K562 (cell line): ENCODE measurements at regions not wholly inside any gene's neighbourhood (a gene's known extent, or its start where the extent isn't known, plus 50 kb on each side); places are given as distances from the start of the nearest gene placed in this dataset.
A peak's percentile ranks its signal among the peaks of the same experiment; 100 is the strongest.

Source experiments
- ATAC-seq: fragments of 200-7000 bp; cut with Tn5 transposase; 3 replicates; pipeline ENCODE4 v1.9.1; 2020; ENCODE audit warnings: moderate library complexity
- BruUV-seq: library from RNA; stranded (reverse); fragments of 400-500 nt; replicated peaks from 2 replicates; lab custom pipeline; 2021; lab: Mats Ljungman, UMichigan
- CTCF ChIA-PET: fragments of 300-600 bp; formaldehyde crosslinking; extraction: SDS; loops from one replicate; lab custom pipeline; 2021; ENCODE audit warnings: low intra/inter-chr PET ratio; lab: Yijun Ruan, JAX
- POLR2A ChIA-PET: fragments of 300-600, 350-650 bp; sonication (Branson Sonifier 250); formaldehyde crosslinking; extraction: SDS; loops from one replicate; lab custom pipeline; 2021; ENCODE audit warnings: antibody characterized with exemption, inconsistent platforms; lab: Yijun Ruan, JAX
- DNase-seq, 4 experiments: peaks; one replicate each; pipeline versions ENCODE4 v3.0.0 to v3.0.0-alpha.2; 2011 to 2018; ENCODE audit warnings: low spot score in 3 of 4, mixed read lengths in 3 of 4; ENCODE audit errors: extremely low read depth in 1 of 4
- FAIRE-seq: peaks from 2 replicates; lab custom pipeline; 2011; peaks lifted over from hg19 to GRCh38; lab: Jason Lieb, UNC
- H2AFZ ChIP-seq: 2 replicates; pipeline ENCODE4 v1.6.0; 2011; ENCODE audit warnings: low read depth, low read length, control low read depth, inconsistent platforms
- H3K27ac ChIP-seq: fragments of 200-600 bp; 3 replicates; pipeline ENCODE4 v1.8.0; 2011; ENCODE audit warnings: low read depth, mild to moderate bottlenecking, control low read depth, inconsistent platforms, low read length, moderate library complexity, mixed read lengths; ENCODE audit errors: extremely low read depth
- H3K27me3 ChIP-seq, 2 experiments: fragments of 300-600 bp in 1 of 2; 2 replicates in 1 of 2; 3 replicates in 1 of 2; pipeline versions ENCODE4 v1.6.0 to v1.8.0; 2011; ENCODE audit warnings: inconsistent platforms in 2 of 2, low read length in 2 of 2, mild to moderate bottlenecking in 1 of 2, mixed read lengths in 1 of 2, moderate library complexity in 1 of 2; ENCODE audit not compliant: control insufficient read depth in 2 of 2, insufficient read depth in 2 of 2
- H3K36me3 ChIP-seq: fragments of 300-600 bp; 3 replicates; pipeline ENCODE4 v1.8.0; 2011; ENCODE audit warnings: mild to moderate bottlenecking, low read length, inconsistent platforms; ENCODE audit not compliant: control insufficient read depth, insufficient read depth
- H3K4me1 ChIP-seq, 2 experiments: fragments of 200-600 bp in 1 of 2; replicated peaks in 1 of 2; 2 replicates in 1 of 2; 3 replicates in 1 of 2; pipeline versions ENCODE4 v1.5.1 to v1.8.0; 2011; ENCODE audit warnings: inconsistent platforms in 2 of 2, low read length in 2 of 2, mild to moderate bottlenecking in 1 of 2, mixed read lengths in 1 of 2, moderate library complexity in 1 of 2; ENCODE audit not compliant: control insufficient read depth in 2 of 2, insufficient read depth in 2 of 2
- H3K4me2 ChIP-seq: 2 replicates; pipeline ENCODE4 v1.6.1; 2011; ENCODE audit warnings: low read length, control low read depth, inconsistent platforms, mixed read lengths; ENCODE audit not compliant: insufficient read depth
- H3K4me3 ChIP-seq: fragments of 200-600 bp; sonication (generic), shearing (Covaris generic); 2 replicates; pipeline ENCODE4 v1.5.1; 2016; ENCODE audit warnings: control low read depth, inconsistent platforms
- H3K79me2 ChIP-seq: fragments of 200-600 bp; 3 replicates; pipeline ENCODE4 v1.8.0; 2011; ENCODE audit warnings: low read length, inconsistent platforms; ENCODE audit not compliant: control insufficient read depth, insufficient read depth
- H3K9ac ChIP-seq, 2 experiments: 2 replicates each; pipeline versions ENCODE4 v1.6.0 to v1.6.1; 2011; ENCODE audit warnings: low read depth in 2 of 2, low read length in 2 of 2, control low read depth in 1 of 2, inconsistent platforms in 1 of 2, mild to moderate bottlenecking in 1 of 2, mixed read lengths in 1 of 2; ENCODE audit not compliant: insufficient read depth in 1 of 2
- H3K9me1 ChIP-seq: one replicate; pipeline ENCODE4 v1.6.0; 2011; ENCODE audit warnings: inconsistent platforms, mild to moderate bottlenecking, low read length, moderate library complexity; ENCODE audit not compliant: control insufficient read depth, insufficient read depth
- H3K9me3 ChIP-seq: replicated peaks from 2 replicates; pipeline ENCODE4 v1.5.1; 2011; ENCODE audit warnings: low read depth, low read length, inconsistent platforms; ENCODE audit not compliant: control insufficient read depth, insufficient read depth
- H4K20me1 ChIP-seq: replicated peaks from 2 replicates; pipeline ENCODE4 v1.6.1; 2011; ENCODE audit warnings: low read length, inconsistent platforms, mixed read lengths; ENCODE audit not compliant: control insufficient read depth, insufficient read depth
- ARID3A ChIP-seq: IDR thresholded peaks from 2 replicates; pipeline ENCODE4 v1.6.1; 2012; ENCODE audit warnings: low read depth, low read length, improper control_type of control experiment, borderline replicate concordance
- ILF3 ChIP-seq: fragments of 450-650 bp; IDR thresholded peaks from 2 replicates; pipeline ENCODE4 v1.6.1; 2018; ENCODE audit warnings: antibody characterized with exemption, mild to moderate bottlenecking, moderate library complexity, borderline replicate concordance
- NCOR1 ChIP-seq: fragments of 450-650 bp; IDR thresholded peaks from 2 replicates; pipeline ENCODE4 v1.6.1; 2016; ENCODE audit warnings: mild to moderate bottlenecking, moderate library complexity
- NFIC ChIP-seq: fragments of 450-650 bp; IDR thresholded peaks from 2 replicates; pipeline ENCODE4 v1.6.1; 2017; ENCODE audit warnings: mild to moderate bottlenecking, inconsistent platforms
- RBM14 ChIP-seq: fragments of 200-400 bp; formaldehyde crosslinking; IDR thresholded peaks from 2 replicates; pipeline ENCODE4 v1.6.1; 2018; ENCODE audit warnings: low read depth, mild to moderate bottlenecking, low read length, moderate library complexity, borderline replicate concordance; ENCODE audit not compliant: insufficient read depth
- RERE ChIP-seq: sonication (generic); formaldehyde crosslinking; IDR thresholded peaks from 2 replicates; pipeline ENCODE4 v1.8.0; 2023; ENCODE audit warnings: missing genetic modification reagents, mild to moderate bottlenecking, borderline replicate concordance
- SNAPC5 ChIP-seq: fragments of 250-450 bp; sonication (Bioruptor Pico); IDR thresholded peaks from 2 replicates; pipeline ENCODE4 v1.8.0; 2021; ENCODE audit warnings: moderate library complexity, mild to moderate bottlenecking, inconsistent platforms
- ZNF311 ChIP-seq: fragments of 250-450 bp; sonication (Bioruptor Pico); IDR thresholded peaks from 2 replicates; pipeline ENCODE4 v1.4.0; 2020; ENCODE audit warnings: mild to moderate bottlenecking, moderate library complexity
- WGBS: fragments of 100-300 bp; shearing (Covaris generic); methylation state at CpG from one replicate; pipeline ENCODE4 v1.1.6; 2016; ENCODE audit warnings: low coverage, mixed read lengths; ENCODE audit not compliant: insufficient coverage; ENCODE audit errors: missing lambda C conversion rate; 5-methylcytosine and 5-hydroxymethylcytosine counted together
- in situ Hi-C: fragments of 300-500 bp; cut with MboI; formaldehyde crosslinking; loops from 4 replicates; pipeline ENCODE4 v1.15.0; 2018; ENCODE audit warnings: inconsistent platforms, mixed read lengths
- intact Hi-C: fragments of 100-400 bp; cut with micrococcal nuclease; formaldehyde crosslinking; loops from 2 replicates; pipeline ENCODE4 v1.14.2; 2022

GRCh38 chr6:1170794-1171193 is 141.1 kb upstream of the FOXQ1 start:
- TF ChIP-seq NFIC (peak; percentile 95), NCOR1 (no peak)
- Histone ChIP-seq H3K36me3 (no peaks in the 10 kb centered on the region), H4K20me1 (peaks cover 7% of the 10 kb centered on the region; the same call in 1 of the 2 replicates), H3K79me2 (no peaks in the 10 kb centered on the region), H3K4me2 (no peak overlapping the region), H3K27ac (no peak overlapping the region), H3K9ac (no peak overlapping the region), H3K27me3 (peaks cover 8 to 47% of the 10 kb centered on the region in 2 experiments; a peak in 4 of 5 replicates), H3K9me1 (no peaks in the 10 kb centered on the region), H3K4me1 (no peaks in the 10 kb centered on the region), H3K9me3 (no peaks in the 10 kb centered on the region), H2AFZ (no peak overlapping the region), H3K4me3 (no peak overlapping the region)
- ChIA-PET CTCF (no interaction called here), POLR2A (interaction anchor here (0.7 kb wide), 1 partner anchor 272 kb away, joined by 4 read pairs; no protein-coding TSS in a partner anchor)
- in situ Hi-C loops (no loop called here), intact Hi-C loops (no loop called here)
- DNase-seq (peak in 3 of 4 experiments; percentile 20 to 25 (median 20)), ATAC-seq (no peak), FAIRE-seq (no peak)
- WGBS: 0% methylated on average over 8 of the region's 8 CpGs
- BruUV-seq: no TSS peak

GRCh38 chr6:1164600-1164999 is 147.3 kb upstream of the FOXQ1 start:
- ChIA-PET POLR2A (interaction anchor here (0.8 kb wide), 1 partner anchor 18 kb away, joined by 4 read pairs; no protein-coding TSS in a partner anchor), CTCF (no interaction called here)
- H3K27ac ChIP-seq: no peak overlapping the region
- FAIRE-seq (no peak), ATAC-seq (no peak), DNase-seq (no peak)
- H3K36me3 ChIP-seq: no peaks in the 10 kb centered on the region
- peaks cover 7% of the 10 kb centered on the region; the same call in 1 of the 2 replicates for H4K20me1 ChIP-seq
- H3K4me2 ChIP-seq: no peak overlapping the region
- H3K27me3 ChIP-seq: peaks cover 3 to 40% of the 10 kb centered on the region in 2 experiments; a peak in 3 of 5 replicates
- H2AFZ ChIP-seq: no peak overlapping the region
- H3K9me3 ChIP-seq: no peaks in the 10 kb centered on the region
- 1% methylated on average over 5 of the region's 5 CpGs for WGBS
- H3K79me2 ChIP-seq: no peaks in the 10 kb centered on the region
- no peaks in the 10 kb centered on the region for H3K4me1 ChIP-seq
- H3K9me1 ChIP-seq: no peaks in the 10 kb centered on the region
- no TSS peak for BruUV-seq
- intact Hi-C loops: no loop called here
- no peak overlapping the region for H3K9ac ChIP-seq
- H3K4me3 ChIP-seq: no peak overlapping the region
- in situ Hi-C loops: no loop called here
- TF ChIP-seq RERE (CRISPR knock-in tag) (no peak), ZNF311 (no peak), RBM14 (no peak), ILF3 (no peak), SNAPC5 (CRISPR knock-in tag) (no peak), ARID3A (no peak)
